22Rv1 (cell line): ENCODE measurements at regions not wholly inside any gene's neighbourhood (a gene's known extent, or its start where the extent isn't known, plus 50 kb on each side); places are given as distances from the start of the nearest gene placed in this dataset.

Source experiments
- CTCF ChIP-seq: fragments of 450-650 bp; IDR thresholded peaks from 2 replicates; pipeline ENCODE4 v1.5.1; 2017; ENCODE audit warnings: mild to moderate bottlenecking
- ZFX ChIP-seq: fragments of 450-650 bp; IDR thresholded peaks from 2 replicates; pipeline ENCODE4 v1.6.1; 2017; ENCODE audit warnings: antibody characterized with exemption, borderline replicate concordance

GRCh38 chr5:1707467-1707866, 92.2 kb downstream of the MRPL36 start:
- no peak for TF ChIP-seq CTCF
- no peak for TF ChIP-seq ZFX
